Sigmoid colon (tissue), 4 donors: ENCODE measurements at regions not wholly inside any gene's neighbourhood (a gene's known extent, or its start where the extent isn't known, plus 50 kb on each side); places are given as distances from the start of the nearest gene placed in this dataset.

Experiments
- POLR2A ChIP-seq, 2 donors: fragments of 450-650 bp; IDR thresholded peaks; one replicate each; pipeline ENCODE4 v1.6.1; 2016; ENCODE audit warnings: antibody characterized with exemption in 2 of 2, mild to moderate bottlenecking in 2 of 2, moderate library complexity in 2 of 2
- POLR2AphosphoS5 ChIP-seq, 4 donors: sonication (generic); formaldehyde crosslinking; IDR thresholded peaks; one replicate each; pipeline ENCODE4 v1.6.1; 2017; ENCODE audit warnings: antibody characterized with exemption in 4 of 4

DNA sequence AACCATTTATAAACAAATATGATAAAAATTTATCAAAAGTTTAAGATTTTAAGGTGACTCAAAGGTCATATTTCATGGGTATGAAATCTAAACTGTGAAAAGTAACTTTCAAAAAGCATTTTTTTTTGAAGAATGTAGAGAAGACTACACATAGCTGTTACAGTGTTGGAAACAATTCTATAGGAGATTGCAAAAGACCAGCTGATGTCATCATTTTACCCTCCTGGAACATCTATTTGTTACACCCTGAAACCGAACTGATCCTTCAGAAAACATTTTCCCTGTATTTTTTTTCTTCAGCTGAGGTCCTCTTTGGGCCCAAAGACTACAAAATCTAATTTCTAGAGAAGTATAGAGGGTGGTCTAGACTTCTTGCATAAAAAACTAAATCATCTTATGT, 297.5 kb upstream of the FERMT1 start:
- TF ChIP-seq POLR2AphosphoS5 (IDR thresholded peaks at IDR 0.05): no peak
- no peak for TF ChIP-seq POLR2A (IDR thresholded peaks at IDR 0.05)
